WTC11 (cell line): ENCODE measurements at regions not wholly inside any gene's neighbourhood (a gene's known extent, or its start where the extent isn't known, plus 50 kb on each side); places are given as distances from the start of the nearest gene placed in this dataset.

Source experiments
- ATAC-seq: fragments of 200-7000 bp; cut with Tn5 transposase; 2 replicates; pipeline ENCODE4 v1.10.0; 2021; ENCODE audit warnings: mild to moderate bottlenecking, moderate library complexity
- CTCF ChIA-PET: fragments of 300-600 bp; sonication (Branson Sonifier 250); formaldehyde crosslinking; loops from one replicate; lab custom pipeline; 2021; ENCODE audit warnings: antibody characterized with exemption; lab: Charles Lee
- POLR2A ChIA-PET: fragments of 350-600 bp; sonication (Branson Sonifier 250); formaldehyde crosslinking; loops from one replicate; lab custom pipeline; 2021; ENCODE audit warnings: antibody characterized with exemption; lab: Charles Lee
- DNase-seq: peaks from one replicate; pipeline ENCODE4 v3.0.0; 2021; ENCODE audit warnings: low spot score
- H3K27ac Mint-ChIP-seq: 2 replicates; pipeline ENCODE4 v1.8.0; 2021; ENCODE audit warnings: mixed read lengths
- H3K27me3 Mint-ChIP-seq: 2 replicates; pipeline ENCODE4 v1.8.0; 2021; ENCODE audit warnings: low read depth, mild to moderate bottlenecking, moderate library complexity, mixed read lengths
- H3K36me3 Mint-ChIP-seq: 2 replicates; pipeline ENCODE4 v1.8.0; 2021; ENCODE audit warnings: mixed read lengths
- H3K4me1 Mint-ChIP-seq: 2 replicates; pipeline ENCODE4 v1.8.0; 2022; ENCODE audit warnings: mixed read lengths
- H3K4me3 Mint-ChIP-seq: 2 replicates; pipeline ENCODE4 v1.8.0; 2021; ENCODE audit warnings: mild to moderate bottlenecking, moderate library complexity, mixed read lengths
- H3K9me3 Mint-ChIP-seq: 2 replicates; pipeline ENCODE4 v1.8.0; 2021; ENCODE audit warnings: mixed read lengths
- ARID4B ChIP-seq: sonication (generic); formaldehyde crosslinking; IDR thresholded peaks from 2 replicates; pipeline ENCODE4 v1.8.0; 2023; ENCODE audit warnings: missing genetic modification reagents, mild to moderate bottlenecking, borderline replicate concordance
- CBFB ChIP-seq: sonication (generic); formaldehyde crosslinking; IDR thresholded peaks from 2 replicates; pipeline ENCODE4 v1.8.1; 2022; ENCODE audit warnings: mild to moderate bottlenecking, low read depth, missing genetic modification reagents
- CREB1 ChIP-seq: sonication (generic); formaldehyde crosslinking; IDR thresholded peaks from 2 replicates; pipeline ENCODE4 v1.8.0; 2023; ENCODE audit warnings: mild to moderate bottlenecking, missing genetic modification reagents
- ELF4 ChIP-seq: sonication (generic); formaldehyde crosslinking; IDR thresholded peaks from 2 replicates; pipeline ENCODE4 v1.8.1; 2022; ENCODE audit warnings: low read depth, mild to moderate bottlenecking, moderate library complexity, missing genetic modification reagents
- GRHL2 ChIP-seq: fragments of 250-450 bp; sonication (Bioruptor Pico); IDR thresholded peaks from 2 replicates; pipeline ENCODE4 v1.8.0; 2022; ENCODE audit warnings: mild to moderate bottlenecking, moderate library complexity; ENCODE audit not compliant: insufficient replicate concordance, severe bottlenecking
- JUN ChIP-seq: sonication (generic); formaldehyde crosslinking; IDR thresholded peaks from 2 replicates; pipeline ENCODE4 v1.8.0; 2023; ENCODE audit warnings: mild to moderate bottlenecking, missing genetic modification reagents
- KAT7 ChIP-seq: sonication (generic); formaldehyde crosslinking; IDR thresholded peaks from 2 replicates; pipeline ENCODE4 v1.8.1; 2023; ENCODE audit warnings: missing genetic modification reagents, mild to moderate bottlenecking, borderline replicate concordance
- MYBL2 ChIP-seq: sonication (generic); formaldehyde crosslinking; IDR thresholded peaks from 2 replicates; pipeline ENCODE4 v1.8.1; 2023; ENCODE audit warnings: mild to moderate bottlenecking, moderate library complexity, missing genetic modification reagents
- PREB ChIP-seq: sonication (generic); formaldehyde crosslinking; IDR thresholded peaks from 2 replicates; pipeline ENCODE4 v1.8.1; 2022; ENCODE audit warnings: mild to moderate bottlenecking, missing genetic modification reagents, moderate library complexity, borderline replicate concordance
- RELA ChIP-seq: sonication (generic); formaldehyde crosslinking; IDR thresholded peaks from 2 replicates; pipeline ENCODE4 v1.8.1; 2022; ENCODE audit warnings: missing genetic modification reagents, mild to moderate bottlenecking, borderline replicate concordance
- TCF7 ChIP-seq: sonication (generic); formaldehyde crosslinking; IDR thresholded peaks from 2 replicates; pipeline ENCODE4 v1.8.0; 2022; ENCODE audit warnings: mild to moderate bottlenecking, low read depth, missing genetic modification reagents, moderate library complexity
- TEAD1 ChIP-seq: sonication (generic); formaldehyde crosslinking; IDR thresholded peaks from 2 replicates; pipeline ENCODE4 v1.8.0; 2022; ENCODE audit warnings: mild to moderate bottlenecking, missing genetic modification reagents
- ZNF263 ChIP-seq: sonication (generic); formaldehyde crosslinking; IDR thresholded peaks from 2 replicates; pipeline ENCODE4 v1.8.1; 2022; ENCODE audit warnings: low read depth, mild to moderate bottlenecking, moderate library complexity, missing genetic modification reagents
- TF ChIP-seq, protein P1 (sequence below): sonication (generic); formaldehyde crosslinking; conservative IDR thresholded peaks from 2 replicates; pipeline ENCODE4 v1.8.1; 2023; ENCODE audit warnings: mild to moderate bottlenecking, low read depth, missing genetic modification reagents, moderate library complexity
- TF ChIP-seq, protein P2 (sequence below): sonication (generic); formaldehyde crosslinking; IDR thresholded peaks from 2 replicates; pipeline ENCODE4 v1.8.0; 2022; ENCODE audit warnings: mild to moderate bottlenecking, missing genetic modification reagents
- TF ChIP-seq, protein P3 (sequence below): sonication (generic); formaldehyde crosslinking; IDR thresholded peaks from 2 replicates; pipeline ENCODE4 v1.8.1; 2023; ENCODE audit warnings: mild to moderate bottlenecking, missing genetic modification reagents, moderate library complexity
- TF ChIP-seq, protein P4 (sequence below): sonication (generic); formaldehyde crosslinking; IDR thresholded peaks from 2 replicates; pipeline ENCODE4 v1.8.1; 2023; ENCODE audit warnings: mild to moderate bottlenecking, missing genetic modification reagents

DNA sequence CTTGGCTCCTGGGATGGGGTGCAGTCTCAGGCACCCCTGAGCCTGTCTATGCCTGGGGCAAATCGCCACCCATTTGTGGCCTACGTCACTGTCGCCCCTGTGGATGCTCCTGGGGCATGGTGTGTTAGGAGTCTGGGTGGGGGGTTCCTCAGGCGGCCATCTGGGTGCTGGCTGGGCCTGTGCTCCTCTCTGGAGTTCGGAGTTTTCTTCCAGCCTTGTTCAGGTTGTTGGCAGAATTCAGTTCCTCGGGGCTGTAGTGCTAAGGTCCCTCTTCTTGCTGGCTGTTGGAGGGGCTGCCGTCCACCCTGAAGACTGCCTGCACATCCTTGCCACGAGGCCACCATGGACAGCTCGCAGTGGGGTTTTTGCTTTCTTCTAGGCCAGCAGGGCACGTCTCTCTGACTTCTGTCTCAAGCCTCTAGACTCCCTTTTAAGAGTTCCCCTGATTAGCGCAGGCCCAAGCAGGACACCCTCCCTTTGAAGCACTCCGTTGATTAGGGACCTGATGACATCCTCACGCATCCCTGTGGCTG lies 86.7 kb upstream of the C1orf174 start (continued):
- TF ChIP-seq, protein P1, sequence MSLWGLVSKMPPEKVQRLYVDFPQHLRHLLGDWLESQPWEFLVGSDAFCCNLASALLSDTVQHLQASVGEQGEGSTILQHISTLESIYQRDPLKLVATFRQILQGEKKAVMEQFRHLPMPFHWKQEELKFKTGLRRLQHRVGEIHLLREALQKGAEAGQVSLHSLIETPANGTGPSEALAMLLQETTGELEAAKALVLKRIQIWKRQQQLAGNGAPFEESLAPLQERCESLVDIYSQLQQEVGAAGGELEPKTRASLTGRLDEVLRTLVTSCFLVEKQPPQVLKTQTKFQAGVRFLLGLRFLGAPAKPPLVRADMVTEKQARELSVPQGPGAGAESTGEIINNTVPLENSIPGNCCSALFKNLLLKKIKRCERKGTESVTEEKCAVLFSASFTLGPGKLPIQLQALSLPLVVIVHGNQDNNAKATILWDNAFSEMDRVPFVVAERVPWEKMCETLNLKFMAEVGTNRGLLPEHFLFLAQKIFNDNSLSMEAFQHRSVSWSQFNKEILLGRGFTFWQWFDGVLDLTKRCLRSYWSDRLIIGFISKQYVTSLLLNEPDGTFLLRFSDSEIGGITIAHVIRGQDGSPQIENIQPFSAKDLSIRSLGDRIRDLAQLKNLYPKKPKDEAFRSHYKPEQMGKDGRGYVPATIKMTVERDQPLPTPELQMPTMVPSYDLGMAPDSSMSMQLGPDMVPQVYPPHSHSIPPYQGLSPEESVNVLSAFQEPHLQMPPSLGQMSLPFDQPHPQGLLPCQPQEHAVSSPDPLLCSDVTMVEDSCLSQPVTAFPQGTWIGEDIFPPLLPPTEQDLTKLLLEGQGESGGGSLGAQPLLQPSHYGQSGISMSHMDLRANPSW (CRISPR knock-in tag) = no peak
- TF ChIP-seq, protein P2, sequence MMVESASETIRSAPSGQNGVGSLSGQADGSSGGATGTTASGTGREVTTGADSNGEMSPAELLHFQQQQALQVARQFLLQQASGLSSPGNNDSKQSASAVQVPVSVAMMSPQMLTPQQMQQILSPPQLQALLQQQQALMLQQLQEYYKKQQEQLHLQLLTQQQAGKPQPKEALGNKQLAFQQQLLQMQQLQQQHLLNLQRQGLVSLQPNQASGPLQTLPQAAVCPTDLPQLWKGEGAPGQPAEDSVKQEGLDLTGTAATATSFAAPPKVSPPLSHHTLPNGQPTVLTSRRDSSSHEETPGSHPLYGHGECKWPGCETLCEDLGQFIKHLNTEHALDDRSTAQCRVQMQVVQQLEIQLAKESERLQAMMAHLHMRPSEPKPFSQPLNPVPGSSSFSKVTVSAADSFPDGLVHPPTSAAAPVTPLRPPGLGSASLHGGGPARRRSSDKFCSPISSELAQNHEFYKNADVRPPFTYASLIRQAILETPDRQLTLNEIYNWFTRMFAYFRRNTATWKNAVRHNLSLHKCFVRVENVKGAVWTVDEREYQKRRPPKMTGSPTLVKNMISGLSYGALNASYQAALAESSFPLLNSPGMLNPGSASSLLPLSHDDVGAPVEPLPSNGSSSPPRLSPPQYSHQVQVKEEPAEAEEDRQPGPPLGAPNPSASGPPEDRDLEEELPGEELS = no peak
- TF ChIP-seq ARID4B (CRISPR knock-in tag) (no peak), CBFB (no peak), ELF4 (CRISPR knock-in tag) (no peak)

- H3K27ac Mint-ChIP-seq = no peak overlapping the region
- no peaks in the 10 kb centered on the region for H3K4me1 Mint-ChIP-seq
- TF ChIP-seq TCF7 (CRISPR knock-in tag) = no peak
- TF ChIP-seq, protein P3, sequence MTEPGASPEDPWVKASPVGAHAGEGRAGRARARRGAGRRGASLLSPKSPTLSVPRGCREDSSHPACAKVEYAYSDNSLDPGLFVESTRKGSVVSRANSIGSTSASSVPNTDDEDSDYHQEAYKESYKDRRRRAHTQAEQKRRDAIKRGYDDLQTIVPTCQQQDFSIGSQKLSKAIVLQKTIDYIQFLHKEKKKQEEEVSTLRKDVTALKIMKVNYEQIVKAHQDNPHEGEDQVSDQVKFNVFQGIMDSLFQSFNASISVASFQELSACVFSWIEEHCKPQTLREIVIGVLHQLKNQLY (CRISPR knock-in tag) = no peak
- no peak for TF ChIP-seq CREB1 (CRISPR knock-in tag)
- TF ChIP-seq ZNF263 (CRISPR knock-in tag) = no peak
- TF ChIP-seq GRHL2 = no peak
- no peak for TF ChIP-seq CBFB
- TF ChIP-seq RELA (CRISPR knock-in tag) = no peak
- no peak for TF ChIP-seq TEAD1 (CRISPR knock-in tag)
- TF ChIP-seq PREB = no peak
- TF ChIP-seq, protein P4, sequence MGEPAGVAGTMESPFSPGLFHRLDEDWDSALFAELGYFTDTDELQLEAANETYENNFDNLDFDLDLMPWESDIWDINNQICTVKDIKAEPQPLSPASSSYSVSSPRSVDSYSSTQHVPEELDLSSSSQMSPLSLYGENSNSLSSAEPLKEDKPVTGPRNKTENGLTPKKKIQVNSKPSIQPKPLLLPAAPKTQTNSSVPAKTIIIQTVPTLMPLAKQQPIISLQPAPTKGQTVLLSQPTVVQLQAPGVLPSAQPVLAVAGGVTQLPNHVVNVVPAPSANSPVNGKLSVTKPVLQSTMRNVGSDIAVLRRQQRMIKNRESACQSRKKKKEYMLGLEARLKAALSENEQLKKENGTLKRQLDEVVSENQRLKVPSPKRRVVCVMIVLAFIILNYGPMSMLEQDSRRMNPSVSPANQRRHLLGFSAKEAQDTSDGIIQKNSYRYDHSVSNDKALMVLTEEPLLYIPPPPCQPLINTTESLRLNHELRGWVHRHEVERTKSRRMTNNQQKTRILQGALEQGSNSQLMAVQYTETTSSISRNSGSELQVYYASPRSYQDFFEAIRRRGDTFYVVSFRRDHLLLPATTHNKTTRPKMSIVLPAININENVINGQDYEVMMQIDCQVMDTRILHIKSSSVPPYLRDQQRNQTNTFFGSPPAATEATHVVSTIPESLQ (CRISPR knock-in tag) = no peak
- TF ChIP-seq KAT7 (CRISPR knock-in tag) = no peak
- TF ChIP-seq MYBL2 (CRISPR knock-in tag) = no peak
- TF ChIP-seq JUN (CRISPR knock-in tag) = no peak
- no peak for DNase-seq
- CTCF ChIA-PET = no interaction called here
- H3K36me3 Mint-ChIP-seq = peaks cover 56% of the 10 kb centered on the region
- no peak for ATAC-seq
- peaks cover 10% of the 10 kb centered on the region for H3K27me3 Mint-ChIP-seq
- POLR2A ChIA-PET = no interaction called here
- peaks cover 75% of the 10 kb centered on the region for H3K9me3 Mint-ChIP-seq
- no peak overlapping the region for H3K4me3 Mint-ChIP-seq
Measured at GRCh38 chr1:3987669-3988235, 87.7 kb upstream of the C1orf174 start.
